A673 (cell line): ENCODE measurements at regions not wholly inside any gene's neighbourhood (a gene's known extent, or its start where the extent isn't known, plus 50 kb on each side); places are given as distances from the start of the nearest gene placed in this dataset.

Experiments
- CTCF ChIP-seq: fragments of 300-800, 200-600 bp; sonication (generic); conservative IDR thresholded peaks from 2 replicates; pipeline ENCODE4 v1.5.1; 2017; ENCODE audit warnings: low read depth, mild to moderate bottlenecking, antibody characterized with exemption, low read length, moderate library complexity, mixed read lengths
- EZH2 ChIP-seq: fragments of 200-600 bp; sonication (generic); IDR thresholded peaks from 2 replicates; pipeline ENCODE4 v1.6.1; 2017; ENCODE audit warnings: borderline replicate concordance, low read depth, mild to moderate bottlenecking, mixed read lengths, antibody characterized with exemption, low read length; ENCODE audit not compliant: poor library complexity, severe bottlenecking

- TF ChIP-seq CTCF (no peak), EZH2 (no peak)
Measured at GRCh38 chr18:53862921-53863320, 361.5 kb downstream of the MBD2 start.
